Dedifferentiated amniotic fluid mesenchymal stem cell (primary cell): ENCODE measurements at regions not wholly inside any gene's neighbourhood (a gene's known extent, or its start where the extent isn't known, plus 50 kb on each side); places are given as distances from the start of the nearest gene placed in this dataset.

Experiments
- DNase-seq: peaks from one replicate; pipeline ENCODE4 v3.0.0-alpha.2; 2016; ENCODE audit errors: extremely low spot score

DNA sequence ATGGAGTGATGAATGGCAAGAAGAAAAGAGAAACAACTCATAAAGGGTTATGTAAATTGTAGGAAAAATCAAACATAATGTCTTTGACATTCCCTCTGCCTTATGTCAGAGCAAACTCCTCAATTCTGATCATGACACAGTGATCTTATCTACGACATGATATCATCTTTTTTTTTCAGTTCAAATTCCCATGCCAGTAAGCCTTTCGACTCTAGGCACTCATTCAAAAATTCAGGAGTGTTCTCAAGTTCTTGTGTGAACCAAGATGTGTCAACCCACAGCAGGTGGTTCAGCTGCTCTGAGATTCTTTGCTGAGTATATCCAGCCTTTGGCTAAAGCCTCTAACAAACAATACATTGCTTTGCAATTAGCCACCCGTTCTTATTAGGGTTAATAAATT lies 97.1 kb upstream of the ESRRG start:
- DNase-seq: no peak

DNA sequence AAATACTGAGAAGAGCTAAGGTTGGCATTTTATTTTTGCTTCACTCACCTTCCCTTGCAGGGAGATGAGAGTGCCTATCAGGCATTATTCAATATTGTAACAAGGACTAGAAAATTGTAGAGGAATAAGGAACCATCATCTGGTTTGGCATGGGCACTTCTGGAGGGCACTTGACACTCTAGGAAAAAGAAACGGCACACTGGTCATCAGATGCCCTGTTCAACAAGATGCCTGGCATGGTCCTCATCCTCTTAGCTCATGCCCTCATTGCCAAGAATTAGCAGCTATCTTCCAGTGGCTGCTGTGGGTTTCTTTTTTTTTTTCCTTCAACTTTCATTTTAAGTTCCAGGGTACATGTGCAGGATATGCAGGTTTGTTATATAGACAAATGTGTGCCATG lies 95.1 kb upstream of the ESRRG start:
- no peak for DNase-seq

DNA sequence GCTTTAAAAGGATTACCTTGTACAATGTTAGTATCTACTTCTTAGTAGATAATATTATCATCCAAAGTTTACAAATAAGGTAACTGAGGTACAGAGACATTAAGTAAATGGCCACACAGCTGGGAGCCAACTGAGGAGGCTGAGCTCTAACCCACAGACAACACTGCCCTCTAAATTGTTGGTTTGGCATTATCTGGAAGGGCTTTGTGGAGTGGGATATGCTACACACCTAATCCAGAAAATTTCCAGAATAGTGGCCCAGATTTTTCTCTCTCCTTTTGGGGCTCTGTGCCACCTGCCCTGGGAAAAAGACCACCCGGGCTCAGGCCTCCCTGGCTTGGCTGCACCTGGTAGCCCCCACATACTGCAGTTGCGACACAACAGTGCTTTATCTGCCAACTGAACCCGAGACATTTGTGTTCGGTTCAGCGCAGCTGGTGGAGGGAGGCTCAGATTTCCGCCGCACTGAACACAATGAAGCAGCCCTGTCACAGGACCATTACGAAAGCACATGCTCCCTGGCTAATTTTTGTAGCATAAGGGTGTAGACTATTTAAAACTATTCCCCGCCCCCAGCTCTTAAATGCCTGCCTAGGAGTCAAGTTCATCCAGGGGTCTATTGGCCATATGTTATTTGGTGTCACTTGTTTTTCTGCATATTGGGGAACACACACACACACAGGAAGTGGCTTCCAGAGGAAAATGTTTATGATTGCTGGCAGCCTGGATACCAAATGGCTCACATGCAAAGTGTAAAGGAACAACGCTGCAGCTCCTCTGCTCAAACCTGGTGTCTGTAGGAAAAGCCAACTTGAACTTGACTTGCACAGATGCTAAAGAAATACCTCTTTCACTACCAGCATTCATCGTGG lies 92.3 kb upstream of the ESRRG start:
- no peak for DNase-seq

DNA sequence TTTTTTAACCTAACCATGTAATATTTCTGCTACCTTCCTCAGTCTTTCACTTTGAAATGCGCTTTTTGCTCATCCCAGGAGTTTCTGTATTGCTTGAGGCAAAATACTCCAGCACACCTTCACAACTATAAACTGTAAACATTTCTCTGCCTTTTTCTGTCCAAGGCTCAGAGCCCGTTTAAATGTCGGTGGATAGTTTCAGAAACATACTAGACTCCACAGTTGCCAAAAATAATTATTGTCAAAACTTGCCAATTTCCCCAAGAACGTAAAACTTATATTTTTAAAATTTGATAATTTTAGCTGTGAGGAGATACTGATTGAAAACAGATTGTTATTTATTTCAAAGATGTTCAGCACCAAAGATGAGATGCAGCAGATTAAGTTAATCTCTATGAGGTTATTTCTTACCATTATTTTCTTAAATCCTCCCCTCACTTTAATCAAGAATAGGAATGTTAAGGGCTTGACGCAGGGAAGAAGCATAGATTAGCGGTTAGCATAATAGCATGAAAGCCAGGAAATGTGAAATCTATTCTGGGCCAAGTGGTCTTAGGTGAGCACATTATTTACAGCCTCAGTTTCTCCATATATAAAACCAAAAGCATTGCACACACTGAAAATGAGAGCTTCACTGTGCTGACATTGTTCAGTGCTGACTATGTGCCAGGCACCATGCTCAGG lies 91.5 kb upstream of the ESRRG start:
- DNase-seq: no peak

DNA sequence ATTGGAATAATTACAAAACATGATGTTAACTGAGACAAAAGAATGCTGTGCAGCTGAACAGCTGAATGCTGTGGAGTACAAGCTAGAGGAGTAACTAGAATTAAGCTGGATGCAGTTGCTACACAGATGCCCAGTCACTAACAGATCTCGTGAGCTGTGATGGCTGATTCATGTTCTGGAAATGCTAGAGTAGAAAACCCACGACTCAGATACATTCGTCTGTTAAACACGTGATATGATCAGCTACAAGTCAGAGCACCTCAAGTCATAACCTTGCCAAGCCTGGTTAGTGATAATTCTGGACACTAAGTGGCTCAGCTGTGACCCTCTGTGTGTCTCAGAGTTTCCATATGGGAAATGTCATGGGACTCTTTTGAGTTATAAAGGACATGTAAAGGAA lies 89.7 kb upstream of the ESRRG start:
- DNase-seq: no peak

DNA sequence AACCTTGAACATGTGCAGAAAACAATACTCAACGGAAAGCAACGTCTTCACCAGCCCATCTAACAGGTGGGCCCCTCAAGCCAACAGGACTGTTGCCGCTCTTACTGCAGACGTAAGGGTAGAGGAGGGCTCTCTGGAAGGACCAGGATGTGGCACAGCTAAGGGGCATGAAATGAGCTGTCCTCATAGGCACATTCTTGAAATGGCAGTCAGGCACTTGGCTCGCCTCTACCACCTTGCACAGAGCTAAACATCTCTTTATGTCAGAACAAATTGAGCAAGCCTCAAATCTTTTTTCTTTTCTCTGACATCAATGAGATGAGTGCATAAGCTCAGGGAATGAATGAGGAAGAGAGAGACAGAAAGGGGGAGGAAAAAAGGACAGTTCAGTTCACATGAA lies 86.4 kb upstream of the ESRRG start:
- DNase-seq: no peak

DNA sequence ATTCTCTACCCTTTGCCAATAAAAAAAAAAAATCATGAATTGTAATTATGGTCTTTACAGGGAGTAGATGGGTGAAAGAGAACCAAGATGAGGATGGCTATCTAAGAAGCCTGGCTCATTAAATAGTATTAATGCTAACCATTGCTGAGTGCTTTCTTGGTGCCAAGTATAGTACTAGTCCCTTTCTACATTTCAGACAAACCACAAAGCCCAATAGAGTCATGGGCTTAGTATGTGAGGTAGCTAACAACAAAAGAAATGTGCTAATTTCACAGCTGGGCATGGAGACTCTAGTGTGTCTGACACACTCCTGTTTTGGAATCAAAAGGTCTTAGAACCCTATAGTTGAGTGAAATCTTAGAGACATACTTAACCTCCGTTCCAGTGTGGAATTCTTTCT lies 84.5 kb upstream of the ESRRG start:
- DNase-seq: no peak

DNA sequence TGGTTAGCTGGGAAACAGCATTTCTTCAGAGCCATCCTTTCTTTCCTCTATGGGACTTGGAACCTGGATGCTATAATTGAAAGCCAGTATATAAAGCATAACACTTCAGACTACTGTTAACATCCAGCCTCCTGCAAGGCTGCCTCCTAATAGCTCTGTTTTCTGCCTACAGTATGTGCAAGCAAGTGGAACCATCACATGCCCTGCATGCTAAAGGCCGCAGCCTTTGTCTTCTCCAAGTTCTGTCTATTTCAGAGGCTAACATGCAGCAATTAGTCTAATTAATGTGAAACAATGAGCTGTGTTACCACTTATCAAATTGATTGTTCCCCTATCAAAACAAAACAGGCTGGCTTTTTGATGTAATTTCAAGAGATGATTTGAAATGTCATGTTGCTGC lies 82.7 kb upstream of the ESRRG start:
- no peak for DNase-seq

DNA sequence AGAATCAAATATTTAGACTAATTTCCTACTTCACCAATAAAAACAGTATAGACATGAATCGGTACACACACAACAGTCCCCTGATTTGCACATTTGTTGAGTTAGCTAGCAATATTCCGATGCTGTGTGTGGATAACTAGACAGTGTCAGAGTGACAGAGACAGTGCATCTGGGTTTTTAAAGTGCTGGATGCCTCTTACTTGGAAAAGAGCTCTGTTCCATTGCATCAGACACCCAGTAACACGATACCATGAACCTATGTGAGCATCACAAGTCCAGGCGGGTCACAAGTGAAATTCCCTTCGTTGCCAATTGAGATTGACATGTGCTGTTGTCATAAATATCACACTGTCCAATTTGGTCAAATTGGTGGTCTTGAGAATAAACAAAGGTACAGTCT lies 82.0 kb upstream of the ESRRG start:
- DNase-seq: no peak

DNA sequence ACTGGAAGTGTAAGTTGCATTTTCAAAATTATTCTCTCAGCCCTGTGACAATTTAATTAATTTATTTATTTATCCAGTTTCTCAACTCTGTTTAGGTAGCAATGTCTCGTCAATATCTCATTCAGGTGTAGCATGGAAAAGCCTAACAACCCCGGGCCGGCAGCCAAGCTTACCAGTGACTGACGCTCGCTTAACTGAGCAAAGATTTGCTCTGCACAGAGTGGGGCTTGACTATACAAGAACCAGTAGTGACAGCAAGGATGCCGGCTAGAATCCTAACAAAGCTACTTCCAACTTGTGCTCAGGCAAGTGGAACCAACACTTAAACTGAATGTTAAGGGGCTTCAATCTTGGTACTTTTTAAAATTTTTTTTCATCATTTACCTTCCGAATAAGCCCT lies 80.9 kb upstream of the ESRRG start:
- DNase-seq: no peak

DNA sequence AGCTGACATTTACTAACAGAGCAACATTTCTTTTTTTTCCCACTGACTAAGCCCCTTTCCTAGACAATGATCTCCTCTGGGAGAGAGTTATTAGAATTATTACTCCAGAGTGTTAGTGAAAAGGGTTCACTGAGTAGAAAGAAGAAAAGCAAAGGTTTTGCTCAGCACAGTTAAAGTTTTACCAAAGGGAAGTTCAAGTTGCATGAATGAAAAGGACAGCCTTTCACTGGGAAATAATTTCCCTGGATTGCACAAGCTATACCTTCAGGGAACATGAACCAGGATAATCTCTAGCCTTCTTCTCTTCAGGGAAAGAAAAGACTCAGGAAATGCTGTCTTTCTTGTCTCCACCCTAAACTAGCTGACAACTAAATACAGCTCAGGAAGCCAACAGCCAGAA lies 71.4 kb upstream of the ESRRG start:
- DNase-seq: no peak

DNA sequence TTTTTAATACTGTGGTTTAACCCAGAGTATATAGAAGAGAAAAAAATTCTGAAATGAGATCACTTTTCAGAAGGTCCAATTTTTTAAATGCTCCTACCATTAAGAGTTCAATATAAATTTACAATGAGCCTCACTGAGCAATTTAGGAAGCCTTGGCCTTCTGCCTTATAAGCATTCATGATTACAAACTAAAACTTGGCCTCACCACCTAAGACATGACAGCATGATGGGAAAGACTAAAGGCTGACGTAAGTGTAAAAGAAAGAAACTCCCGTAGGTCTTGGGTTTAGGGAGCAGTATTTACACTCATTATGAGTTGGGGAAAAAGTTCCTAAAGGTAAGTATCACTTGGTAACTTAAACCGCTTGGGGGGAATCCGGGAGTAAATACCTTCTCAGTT lies 70.7 kb upstream of the ESRRG start:
- no peak for DNase-seq

DNA sequence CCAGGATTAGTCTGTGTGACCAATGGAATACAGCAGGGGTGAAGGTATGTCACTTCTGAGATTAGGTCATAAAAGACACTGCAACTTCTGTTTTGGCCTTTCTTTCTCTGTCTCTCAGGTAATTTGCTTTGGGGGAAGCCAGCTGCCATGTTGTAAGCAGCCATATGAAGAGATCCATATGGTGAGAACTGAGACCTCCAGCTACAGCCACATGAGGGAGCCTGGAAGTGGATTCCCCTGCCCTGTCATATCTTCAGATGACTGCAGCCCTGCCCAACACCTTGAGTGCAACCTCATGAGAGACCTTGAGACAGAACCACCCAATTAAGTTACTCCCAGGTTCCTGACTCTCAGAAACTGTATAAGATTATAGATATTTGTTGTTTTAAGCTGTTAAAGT lies 70.1 kb upstream of the ESRRG start:
- no peak for DNase-seq

DNA sequence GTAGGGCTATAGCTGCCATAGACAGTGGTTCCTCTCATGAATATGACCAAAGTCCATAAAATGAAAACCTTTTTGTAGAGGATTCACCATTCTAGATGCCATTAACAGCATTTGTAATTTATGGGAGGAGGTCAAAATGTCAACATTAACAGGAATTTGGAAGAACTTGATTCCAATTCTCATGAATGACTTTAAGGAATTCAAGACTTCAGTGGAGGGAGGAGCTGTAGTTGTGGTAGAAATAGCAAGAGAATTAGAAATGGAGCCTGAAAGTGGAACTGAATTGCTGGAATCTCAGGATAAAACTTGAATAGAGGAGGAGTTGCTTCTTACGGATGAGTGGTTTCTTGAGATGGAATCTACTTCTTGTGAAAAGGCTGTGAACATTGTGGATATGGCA lies 65.4 kb upstream of the ESRRG start:
- DNase-seq: no peak

DNA sequence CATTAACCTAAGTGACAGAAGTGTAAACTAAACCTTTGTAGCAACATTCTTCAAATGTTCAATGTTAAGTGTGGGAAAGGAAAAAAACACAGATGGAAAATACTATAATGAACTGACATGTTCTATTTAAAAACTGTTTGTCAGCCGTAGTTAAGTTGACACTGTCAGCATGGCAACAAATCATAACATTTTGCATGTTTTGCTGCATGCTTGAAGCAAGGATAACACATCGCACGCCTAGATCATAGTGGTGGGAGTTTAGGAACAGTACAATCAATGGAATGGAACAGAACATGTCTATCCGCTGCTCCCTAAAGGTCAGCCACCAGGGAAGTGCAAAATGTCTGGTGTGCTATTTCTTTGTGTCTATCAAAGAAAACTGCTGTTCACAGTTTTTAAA lies 62.5 kb upstream of the ESRRG start:
- DNase-seq: no peak

DNA sequence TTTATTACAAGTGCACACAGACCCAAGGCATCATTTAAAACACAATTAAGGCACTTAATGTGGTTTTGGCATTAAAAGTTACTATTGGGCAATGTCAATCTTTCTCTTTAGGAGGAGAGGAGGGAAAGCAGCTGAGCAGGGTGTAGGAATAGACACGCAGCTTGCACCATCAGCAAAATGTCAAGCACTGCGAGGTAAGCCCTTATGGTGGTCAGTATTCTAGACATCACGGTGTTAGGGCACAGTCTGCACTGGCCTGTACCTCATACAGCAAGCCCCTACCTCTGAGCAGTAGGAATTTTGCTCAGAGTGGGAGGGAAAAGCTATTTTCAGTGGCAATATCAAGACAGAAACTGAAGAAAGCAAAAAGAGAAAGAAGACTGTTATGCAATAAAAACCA lies 62.0 kb upstream of the ESRRG start:
- no peak for DNase-seq

DNA sequence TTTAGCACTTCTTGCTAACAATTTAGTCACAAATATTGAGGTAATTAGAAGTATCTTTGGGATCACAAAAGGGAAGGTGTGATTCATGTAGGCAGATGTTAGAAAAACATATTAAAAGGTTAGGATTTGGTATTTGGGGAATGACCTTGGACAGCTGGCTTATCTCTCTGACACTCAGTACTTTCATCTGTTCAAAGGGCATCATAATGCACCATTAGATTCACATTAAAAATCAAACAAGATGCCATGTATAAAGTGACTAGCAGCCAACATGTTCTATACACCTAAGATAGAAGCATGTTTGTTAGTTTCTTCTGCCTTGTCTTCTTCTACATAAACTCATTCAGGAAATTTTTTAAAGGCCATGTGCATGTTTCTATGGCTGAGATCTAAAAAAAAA lies 56.5 kb upstream of the ESRRG start:
- no peak for DNase-seq

DNA sequence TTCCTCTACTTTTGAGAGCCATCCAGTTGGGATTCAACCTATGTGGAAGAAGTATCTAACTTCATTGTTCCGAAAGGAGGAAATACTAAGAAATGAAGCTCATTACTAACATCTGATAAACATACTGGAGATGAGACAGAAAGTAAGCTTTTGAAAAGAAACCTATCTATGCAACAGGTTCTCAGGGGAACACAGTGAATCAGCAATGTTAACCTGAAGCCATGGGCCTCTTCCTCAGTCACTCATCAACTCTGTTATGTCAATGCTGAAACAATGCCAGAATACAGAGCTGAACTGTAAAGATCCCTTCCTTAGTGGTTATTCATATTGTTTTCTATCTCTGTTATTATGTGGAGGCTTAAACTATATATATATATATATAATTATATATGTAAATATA lies 55.5 kb upstream of the ESRRG start:
- DNase-seq: no peak

DNA sequence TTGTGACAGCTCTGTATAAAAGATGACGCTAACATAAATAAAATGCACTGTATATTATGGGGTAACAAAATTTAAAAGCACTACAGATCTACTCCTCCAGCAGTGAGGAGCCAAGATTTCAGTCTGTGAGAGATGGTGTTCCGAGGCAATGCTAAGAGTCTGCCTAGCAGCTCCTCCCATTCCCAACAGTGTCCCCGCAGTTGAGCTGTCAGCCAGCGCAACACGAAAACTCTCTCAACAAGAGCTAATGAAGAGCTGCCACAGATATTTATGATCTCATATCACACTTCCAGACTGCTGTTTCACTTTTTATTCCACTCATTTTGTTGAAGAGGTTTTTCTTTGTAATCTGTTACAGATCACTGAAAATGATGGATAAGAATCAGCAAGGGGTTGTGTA lies 53.9 kb upstream of the ESRRG start:
- no peak for DNase-seq
